ENCODE measurements at regions not wholly inside any gene's neighbourhood (a gene's known extent, or its start where the extent isn't known, plus 50 kb on each side); places are given as distances from the start of the nearest gene placed in this dataset.

GRCh38 chr5:3656803-3657202 lies 61.2 kb downstream of the IRX1 start:
- TF ChIP-seq POLR2A (IDR thresholded peaks at IDR 0.05; ENCODE audit: low read depth, low read length) (no peak), CTCF (IDR thresholded peaks at IDR 0.05; ENCODE audit: extremely low read depth in 1 of 2, insufficient read depth in 1 of 2, low read depth in 1 of 2, low read length in 2 of 2) (no peak), POLR2AphosphoS5 (IDR thresholded peaks at IDR 0.05; ENCODE audit: insufficient read depth, low read depth, low read length) (no peak), EZH2 (IDR thresholded peaks at IDR 0.05; ENCODE audit: borderline replicate concordance, low read depth, low read length, severe bottlenecking) (no peak), JUN (IDR thresholded peaks at IDR 0.05; ENCODE audit: borderline replicate concordance, insufficient read depth, insufficient read length, low read depth) (no peak)
